Naive thymus-derived CD4-positive, alpha-beta T cell (primary cell): ENCODE measurements at regions not wholly inside any gene's neighbourhood (a gene's known extent, or its start where the extent isn't known, plus 50 kb on each side); places are given as distances from the start of the nearest gene placed in this dataset.

ENCODE experiments used
- ATAC-seq: fragments of 150-1000 bp; cut with Tn5 transposase; 2 replicates; pipeline ENCODE4 v1.10.0; 2021; ENCODE audit warnings: mild to moderate bottlenecking, moderate library complexity
- CTCF ChIA-PET: fragments of 350-600 bp; sonication (Branson Sonifier 250); formaldehyde crosslinking; loops from one replicate; lab custom pipeline; 2021; ENCODE audit warnings: antibody characterized with exemption; lab: Charles Lee
- POLR2A ChIA-PET: fragments of 350-600 bp; sonication (Branson Sonifier 250); formaldehyde crosslinking; loops from one replicate; lab custom pipeline; 2021; ENCODE audit warnings: antibody characterized with exemption, inconsistent platforms; lab: Charles Lee
- DNase-seq, 9 donors: peaks; one replicate each; pipeline versions ENCODE4 v3.0.0 to v3.0.0-alpha.2; 2020 to 2022; ENCODE audit warnings: mixed read lengths in 1 of 9
- H3K27ac ChIP-seq: one replicate; pipeline ENCODE4 v1.7.0; 2013; ENCODE audit warnings: mild to moderate bottlenecking, low read depth, low read length, moderate library complexity
- H3K27me3 ChIP-seq, 2 donors: one replicate each; pipeline ENCODE4 v1.7.0; 2013; ENCODE audit warnings: low read length in 2 of 2, mild to moderate bottlenecking in 2 of 2, moderate library complexity in 2 of 2; ENCODE audit not compliant: control insufficient read depth in 2 of 2, insufficient read depth in 2 of 2
- H3K36me3 ChIP-seq, 3 experiments: 1 replicate in 2 of 3; 2 replicates in 1 of 3; pipeline ENCODE4 v1.7.0; 2013; ENCODE audit warnings: low read length in 3 of 3, mild to moderate bottlenecking in 3 of 3, moderate library complexity in 1 of 3; ENCODE audit not compliant: insufficient read depth in 3 of 3, control insufficient read depth in 2 of 3
- H3K4me1 ChIP-seq, 2 donors: one replicate each; pipeline ENCODE4 v1.7.0; 2013; ENCODE audit warnings: low read length in 2 of 2, mild to moderate bottlenecking in 2 of 2, moderate library complexity in 1 of 2; ENCODE audit not compliant: control insufficient read depth in 2 of 2, insufficient read depth in 2 of 2
- H3K4me3 ChIP-seq: 2 replicates; pipeline ENCODE4 v1.7.0; 2013; ENCODE audit warnings: mild to moderate bottlenecking, low read length
- H3K9me3 ChIP-seq, 3 experiments: 1 replicate in 2 of 3; 2 replicates in 1 of 3; pipeline ENCODE4 v1.7.0; 2013; ENCODE audit warnings: low read length in 3 of 3; ENCODE audit not compliant: control insufficient read depth in 2 of 3
- H3K27ac Mint-ChIP-seq, 9 donors: one replicate each; pipeline ENCODE4 v1.8.0; 2020 to 2022; ENCODE audit warnings: mixed read lengths in 9 of 9, mild to moderate bottlenecking in 8 of 9, moderate library complexity in 5 of 9, inconsistent platforms in 2 of 9
- H3K27me3 Mint-ChIP-seq, 5 donors: one replicate each; pipeline ENCODE4 v1.8.0; 2021 to 2022; ENCODE audit warnings: mixed read lengths in 5 of 5, mild to moderate bottlenecking in 1 of 5
- H3K36me3 Mint-ChIP-seq, 5 donors: one replicate each; pipeline ENCODE4 v1.8.0; 2020 to 2022; ENCODE audit warnings: mixed read lengths in 5 of 5, mild to moderate bottlenecking in 3 of 5, inconsistent platforms in 1 of 5
- H3K4me1 Mint-ChIP-seq, 7 donors: one replicate each; pipeline ENCODE4 v1.8.0; 2020 to 2022; ENCODE audit warnings: mixed read lengths in 7 of 7, mild to moderate bottlenecking in 3 of 7, inconsistent platforms in 1 of 7
- H3K4me3 Mint-ChIP-seq, 10 donors: one replicate each; pipeline ENCODE4 v1.8.0; 2020 to 2022; ENCODE audit warnings: mild to moderate bottlenecking in 10 of 10, mixed read lengths in 10 of 10, moderate library complexity in 6 of 10, inconsistent platforms in 2 of 10
- H3K9me3 Mint-ChIP-seq, 11 donors: one replicate each; pipeline ENCODE4 v1.8.0; 2020 to 2022; ENCODE audit warnings: mixed read lengths in 11 of 11, mild to moderate bottlenecking in 4 of 11, inconsistent platforms in 1 of 11, moderate library complexity in 1 of 11
- intact Hi-C, 2 donors: fragments of 100-400 bp; cut with micrococcal nuclease; formaldehyde crosslinking; loops; one replicate each; pipeline ENCODE4 v1.15.1; 2023

GRCh38 chrX:2626750-2627149 lies 64.3 kb upstream of the CD99 start:
- no peaks in the 10 kb centered on the region for H3K27me3 Mint-ChIP-seq
- H3K9me3 Mint-ChIP-seq, result peaks cover 23 to 45% (median 33%) of the 10 kb centered on the region in 11 donors
- no peak for DNase-seq
- intact Hi-C loops, result loop anchor here (1.0 to 5.0 kb wide), 7 partner anchors 17 to 1172 kb away; partner anchors contain the start of genes DHRSX (in 1 of the 2) and ZBED1 (in 1 of the 2)
- ChIA-PET CTCF (no interaction called here), POLR2A (no interaction called here)
- peaks cover 9 to 15% (median 13%) of the 10 kb centered on the region in 3 experiments for H3K9me3 ChIP-seq
- peak overlapping the region in 1 of 9 donors; percentile 51 for H3K27ac Mint-ChIP-seq
- H3K4me3 ChIP-seq, result no peak overlapping the region
- H3K4me3 Mint-ChIP-seq, result no peak overlapping the region
- peaks cover 16% of the 10 kb centered on the region in 2 donors for H3K4me1 ChIP-seq
- H3K27me3 ChIP-seq, result no peaks in the 10 kb centered on the region
- H3K27ac ChIP-seq, result no peak overlapping the region
- H3K4me1 Mint-ChIP-seq, result peaks cover 21 to 47% (median 45%) of the 10 kb centered on the region in 7 donors
- peaks cover 42 to 87% (median 70%) of the 10 kb centered on the region in 5 donors for H3K36me3 Mint-ChIP-seq
- H3K36me3 ChIP-seq, result peaks cover 0 to 20% (median 0%) of the 10 kb centered on the region in 3 experiments
- ATAC-seq, result no peak

- Mint-ChIP-seq H3K4me3 (no peak overlapping the region), H3K27ac (no peak overlapping the region), H3K4me1 (peaks cover 0 to 14% (median 0%) of the 10 kb centered on the region in 7 donors), H3K36me3 (peaks cover 16 to 73% (median 56%) of the 10 kb centered on the region in 5 donors), H3K27me3 (no peaks in the 10 kb centered on the region), H3K9me3 (no peaks in the 10 kb centered on the region)
- intact Hi-C loops, result no loop called here
- ATAC-seq (no peak), DNase-seq (no peak)
- no peak overlapping the region for H3K4me3 ChIP-seq
- H3K9me3 ChIP-seq, result no peaks in the 10 kb centered on the region
- ChIA-PET POLR2A (no interaction called here), CTCF (no interaction called here)
- H3K27ac ChIP-seq, result no peak overlapping the region
- H3K36me3 ChIP-seq, result peaks cover 0 to 42% (median 8%) of the 10 kb centered on the region in 3 experiments
- no peaks in the 10 kb centered on the region for H3K27me3 ChIP-seq
- H3K4me1 ChIP-seq, result no peaks in the 10 kb centered on the region
Measured at GRCh38 chrX:2620576-2620975, 70.5 kb upstream of the CD99 start.

DNA sequence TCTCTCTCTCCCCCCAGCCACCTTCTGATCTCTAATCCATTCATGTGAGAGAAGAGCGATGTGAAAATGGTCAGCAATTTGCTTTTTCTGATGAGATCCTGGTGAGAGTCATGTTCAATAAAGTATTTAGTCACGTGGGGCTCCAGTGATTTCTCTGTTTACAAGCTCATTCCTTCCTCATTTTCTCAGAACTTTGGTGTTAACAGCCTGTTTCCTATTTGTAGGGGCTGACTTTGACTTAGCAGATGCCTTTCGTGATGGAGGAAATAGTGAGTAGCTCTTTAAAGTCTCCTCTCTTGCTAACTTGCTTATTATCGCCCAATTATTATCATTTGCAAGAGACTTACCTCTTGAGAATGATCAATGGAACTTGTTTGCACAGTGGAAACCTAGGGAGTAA lies 72.6 kb upstream of the CD99 start:
- Histone ChIP-seq H3K36me3 (peaks cover 0 to 49% (median 8%) of the 10 kb centered on the region in 3 experiments), H3K27ac (no peak overlapping the region), H3K4me3 (no peak overlapping the region), H3K27me3 (no peaks in the 10 kb centered on the region), H3K4me1 (no peaks in the 10 kb centered on the region), H3K9me3 (no peaks in the 10 kb centered on the region)
- intact Hi-C loops, result no loop called here
- peaks cover 19 to 75% (median 62%) of the 10 kb centered on the region in 5 donors for H3K36me3 Mint-ChIP-seq
- ChIA-PET POLR2A (no interaction called here), CTCF (no interaction called here)
- H3K27me3 Mint-ChIP-seq, result no peaks in the 10 kb centered on the region
- no peak overlapping the region for H3K4me3 Mint-ChIP-seq
- no peaks in the 10 kb centered on the region for H3K9me3 Mint-ChIP-seq
- ATAC-seq (no peak), DNase-seq (no peak)
- H3K4me1 Mint-ChIP-seq, result peaks cover 6 to 27% (median 11%) of the 10 kb centered on the region in 7 donors
- H3K27ac Mint-ChIP-seq, result no peak overlapping the region

GRCh38 chrX:2614911-2615310 lies 76.2 kb upstream of the CD99 start:
- H3K27ac Mint-ChIP-seq, result peak overlapping the region in 1 of 9 donors; percentile 48
- no peaks in the 10 kb centered on the region for H3K27me3 Mint-ChIP-seq
- peaks cover under 1 to 13% of the 10 kb centered on the region in 2 donors for H3K4me1 ChIP-seq
- ChIA-PET POLR2A (no interaction called here), CTCF (no interaction called here)
- H3K4me3 ChIP-seq, result no peak overlapping the region
- peaks cover 24 to 50% (median 30%) of the 10 kb centered on the region in 7 donors for H3K4me1 Mint-ChIP-seq
- no peaks in the 10 kb centered on the region for H3K9me3 Mint-ChIP-seq
- peak overlapping the region in 1 of 10 donors; percentile 32 for H3K4me3 Mint-ChIP-seq
- peaks cover 14 to 76% (median 57%) of the 10 kb centered on the region in 5 donors for H3K36me3 Mint-ChIP-seq
- no peaks in the 10 kb centered on the region for H3K9me3 ChIP-seq
- ATAC-seq (peak; percentile 89), DNase-seq (no peak)
- no peak overlapping the region for H3K27ac ChIP-seq
- intact Hi-C loops, result no loop called here
- peaks cover 0 to 45% (median 8%) of the 10 kb centered on the region in 3 experiments for H3K36me3 ChIP-seq
- no peaks in the 10 kb centered on the region for H3K27me3 ChIP-seq

DNA sequence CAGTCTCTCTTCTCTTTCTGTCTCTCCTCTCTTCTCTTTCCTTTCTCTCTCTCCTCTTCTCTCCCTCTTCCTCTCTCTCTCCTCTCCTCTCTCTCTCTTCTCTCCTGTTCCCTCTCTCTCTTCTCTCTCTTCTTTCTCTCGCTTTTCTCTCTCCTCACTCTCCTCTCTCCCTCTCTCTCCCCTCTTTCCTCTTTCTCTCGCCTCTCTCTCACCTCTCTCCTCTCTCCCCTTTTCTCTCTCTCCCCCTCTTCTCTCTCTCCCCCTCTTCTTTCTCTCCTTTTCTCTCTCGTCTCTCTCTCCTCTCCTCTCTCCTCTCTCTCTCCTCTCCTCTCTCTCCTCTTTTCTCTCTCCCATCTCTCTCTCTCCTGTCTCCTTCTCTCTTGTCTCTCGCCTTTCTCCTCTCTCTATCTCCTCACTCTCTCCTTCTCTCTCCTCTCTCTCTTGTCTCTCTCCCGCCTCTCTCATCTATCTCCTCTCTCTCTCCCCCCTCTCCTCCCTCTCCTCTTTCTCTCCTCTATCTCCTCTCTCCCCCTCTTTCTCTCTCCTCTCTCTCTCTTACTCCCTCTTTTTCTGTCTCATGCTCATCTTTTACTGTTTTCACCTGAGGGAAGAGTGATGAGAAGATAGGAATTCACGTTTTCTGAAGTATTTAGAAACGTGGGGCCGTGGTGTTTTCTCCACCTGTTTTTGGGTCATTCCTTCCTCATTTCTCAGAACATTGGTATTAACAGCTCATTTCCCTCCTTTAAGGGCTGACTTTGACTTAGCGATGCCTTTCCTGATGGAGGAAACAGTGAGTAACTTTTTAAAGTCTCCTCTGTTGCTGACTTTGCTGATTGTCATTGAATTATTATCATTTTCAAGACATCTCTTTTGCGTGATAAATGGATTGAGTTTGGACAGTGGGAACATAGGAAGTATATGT lies 80.6 kb upstream of the CD99 start:
- H3K36me3 Mint-ChIP-seq, result peaks cover 4 to 52% (median 25%) of the 10 kb centered on the region in 5 donors
- peaks cover 43 to 64% (median 57%) of the 10 kb centered on the region in 7 donors for H3K4me1 Mint-ChIP-seq
- intact Hi-C loops, result no loop called here
- Histone ChIP-seq H3K36me3 (peaks cover 0 to 10% (median 0%) of the 10 kb centered on the region in 3 experiments), H3K27ac (no peak overlapping the region), H3K4me3 (peak overlapping the region; percentile 89), H3K27me3 (no peaks in the 10 kb centered on the region), H3K9me3 (no peaks in the 10 kb centered on the region), H3K4me1 (peaks cover 9 to 17% of the 10 kb centered on the region in 2 donors)
- peak overlapping the region; percentile 83 to 96 (median 90) for H3K4me3 Mint-ChIP-seq
- no peak for ATAC-seq
- H3K27me3 Mint-ChIP-seq, result no peaks in the 10 kb centered on the region
- peaks cover 0 to 4% (median 0%) of the 10 kb centered on the region in 11 donors for H3K9me3 Mint-ChIP-seq
- ChIA-PET POLR2A (no interaction called here), CTCF (no interaction called here)
- peak overlapping the region in 8 of 9 donors; percentile 2 to 82 (median 72) for H3K27ac Mint-ChIP-seq
- DNase-seq, result no peak

DNA sequence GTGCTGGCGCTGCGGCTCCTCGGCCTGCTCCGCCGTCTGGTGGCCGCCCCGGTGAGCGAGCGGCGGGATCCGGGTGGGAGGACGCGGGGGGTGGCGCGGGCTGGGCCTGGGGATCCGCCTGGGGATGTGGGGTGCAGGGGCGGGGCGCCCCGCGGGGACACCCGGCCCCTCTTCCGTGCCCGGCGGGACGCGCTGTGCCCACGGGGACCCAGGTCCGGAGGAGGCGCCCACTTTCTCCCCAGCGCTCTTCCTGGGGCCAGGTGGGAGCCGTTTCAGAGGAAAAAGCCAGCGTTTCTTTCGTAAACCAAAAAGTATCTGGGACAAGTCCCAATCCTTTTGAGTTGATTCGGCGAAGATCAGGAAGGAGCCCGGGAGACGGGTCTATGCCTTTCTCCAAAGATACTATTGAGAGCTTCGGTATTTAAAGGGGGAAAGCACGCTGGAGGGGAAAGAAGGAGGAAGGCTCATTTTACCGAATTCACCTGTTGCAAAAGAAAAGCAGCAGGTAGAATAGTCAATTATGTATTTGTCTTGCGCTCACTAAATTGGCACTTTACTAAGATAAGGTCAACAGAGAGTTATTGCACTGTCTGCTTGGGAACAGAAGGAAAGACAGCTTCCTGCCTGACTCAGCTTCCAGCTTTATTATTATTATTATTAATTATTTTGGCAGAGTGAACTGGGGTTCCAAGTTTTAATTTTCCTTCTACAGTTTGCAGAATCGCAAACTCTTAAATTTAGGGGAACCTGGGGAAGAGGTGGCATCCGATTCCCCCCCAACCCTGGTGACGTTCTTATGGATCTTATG lies 81.5 kb upstream of the CD99 start:
- Histone ChIP-seq H3K4me1 (peaks cover 9 to 17% of the 10 kb centered on the region in 2 donors), H3K27ac (peak overlapping the region; percentile 71), H3K9me3 (no peaks in the 10 kb centered on the region), H3K27me3 (no peaks in the 10 kb centered on the region), H3K36me3 (peaks cover 0 to 9% (median 0%) of the 10 kb centered on the region in 3 experiments), H3K4me3 (peak overlapping the region; percentile 89)
- intact Hi-C loops, result loop anchor here (1.0 to 10.0 kb wide), 14 partner anchors 18 to 1405 kb away; partner anchors contain the start of genes CD99 (in 2 of the 2), DHRSX (in 2 of the 2), SLC25A6 (in 2 of the 2) and ZBED1 (in 2 of the 2)
- POLR2A ChIA-PET, result no interaction called here
- Mint-ChIP-seq H3K9me3 (peaks cover 0 to 4% (median 0%) of the 10 kb centered on the region in 11 donors), H3K36me3 (peaks cover 4 to 51% (median 20%) of the 10 kb centered on the region in 5 donors), H3K27ac (peak overlapping the region in 8 of 9 donors; percentile 67 to 91 (median 75)), H3K27me3 (no peaks in the 10 kb centered on the region), H3K4me1 (peaks cover 42 to 68% (median 55%) of the 10 kb centered on the region in 7 donors), H3K4me3 (peak overlapping the region; percentile 83 to 96 (median 90))
- no peak for ATAC-seq
- CTCF ChIA-PET, result no interaction called here
- DNase-seq, result peak in 3 of 9 donors; percentile 14 to 25 (median 17)
